GM19372 (cell line): ENCODE measurements at regions not wholly inside any gene's neighbourhood (a gene's known extent, or its start where the extent isn't known, plus 50 kb on each side); places are given as distances from the start of the nearest gene placed in this dataset.

Experiments
- ATAC-seq: cut with Tn5 transposase; IDR thresholded peaks from one replicate; pipeline ENCODE4 v1.9.1; 2021; ENCODE audit warnings: mild to moderate bottlenecking, low read depth, moderate library complexity; ENCODE audit not compliant: unreplicated experiment

DNA sequence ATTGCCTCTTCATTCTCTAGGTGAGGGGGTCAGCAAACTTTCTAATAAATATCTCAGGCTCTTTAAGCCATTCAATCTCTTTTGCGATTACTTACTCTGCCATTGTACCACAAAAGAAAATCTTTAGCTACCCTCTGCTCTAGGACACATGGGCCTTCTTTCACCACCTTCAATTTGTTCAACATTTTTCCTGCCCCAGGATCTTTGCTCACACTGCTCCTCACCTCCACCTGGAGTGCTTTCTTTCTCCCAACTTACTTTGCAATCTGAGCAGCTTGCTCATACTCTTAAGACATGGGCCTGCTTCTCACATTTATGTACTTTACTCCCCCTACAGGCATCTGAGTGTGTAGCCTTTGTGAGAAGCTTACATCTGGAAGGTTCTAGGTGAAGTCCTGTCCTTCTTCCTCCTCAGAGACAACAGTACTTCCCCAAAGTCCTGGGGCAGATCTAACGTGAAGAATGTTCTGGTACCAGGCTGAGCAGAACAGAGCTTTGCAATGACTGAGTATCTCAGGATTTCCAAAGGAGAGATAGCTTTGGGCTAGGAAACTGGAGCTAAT, 55.0 kb upstream of the PRDM5 start:
- ATAC-seq: peak; percentile 84

DNA sequence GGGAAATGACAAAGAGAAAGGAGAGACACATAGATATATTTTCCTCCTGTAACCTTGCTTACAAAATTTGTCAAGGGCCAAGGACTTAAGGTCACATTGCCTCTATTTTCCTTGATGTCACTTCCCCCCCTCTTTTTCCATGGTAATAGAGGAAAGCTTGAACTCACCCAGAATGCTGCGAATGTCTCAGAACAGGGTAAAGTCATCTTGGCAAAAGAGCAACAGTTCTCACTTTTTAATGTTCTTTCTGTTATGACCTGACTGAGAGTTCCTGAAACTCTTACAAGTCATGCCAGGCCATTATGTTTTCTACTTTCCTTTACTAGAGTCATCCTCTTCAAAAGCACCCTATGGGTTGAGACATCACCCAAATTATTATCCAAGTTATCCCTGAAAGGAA, 50.7 kb upstream of the PRDM5 start:
- ATAC-seq: no peak
